GM23338 (cell line): ENCODE measurements at regions not wholly inside any gene's neighbourhood (a gene's known extent, or its start where the extent isn't known, plus 50 kb on each side); places are given as distances from the start of the nearest gene placed in this dataset.

Source experiments
- ATAC-seq: fragments of 200-7000 bp; cut with Tn5 transposase; 3 replicates; pipeline ENCODE4 v1.9.1; 2020
- DNase-seq: peaks from one replicate; pipeline ENCODE4 v3.0.0-alpha.2; 2015; ENCODE audit warnings: low spot score
- H2AFZ ChIP-seq: fragments of 200-600 bp; sonication (generic); 2 replicates; pipeline ENCODE4 v1.8.0; 2016; ENCODE audit warnings: antibody characterized with exemption, mild to moderate bottlenecking, moderate library complexity
- H3F3A ChIP-seq: fragments of 200-600 bp; sonication (generic); replicated peaks from 2 replicates; pipeline ENCODE4 v1.8.0; 2017; ENCODE audit warnings: antibody characterized with exemption, mixed run types, low read depth
- H3K27ac ChIP-seq: fragments of 200-600 bp; sonication (generic); 2 replicates; pipeline ENCODE4 v1.6.1; 2016; ENCODE audit warnings: low read depth
- H3K27me3 ChIP-seq: fragments of 200-600 bp; sonication (generic); 2 replicates; pipeline ENCODE4 v1.8.0; 2016; ENCODE audit warnings: mild to moderate bottlenecking, mixed run types, moderate library complexity; ENCODE audit not compliant: insufficient read depth
- H3K36me3 ChIP-seq: fragments of 200-600 bp; sonication (generic); 2 replicates; pipeline ENCODE4 v1.8.0; 2016; ENCODE audit warnings: mild to moderate bottlenecking; ENCODE audit not compliant: insufficient read depth
- H3K4me1 ChIP-seq: fragments of 200-600 bp; sonication (generic); 2 replicates; pipeline ENCODE4 v1.8.0; 2016; ENCODE audit warnings: mild to moderate bottlenecking, moderate library complexity; ENCODE audit not compliant: insufficient read depth
- H3K4me2 ChIP-seq: fragments of 200-600 bp; sonication (generic); 2 replicates; pipeline ENCODE4 v1.7.1; 2017; ENCODE audit warnings: mixed run types
- H3K4me3 ChIP-seq: fragments of 200-600 bp; sonication (generic); 2 replicates; pipeline ENCODE4 v1.6.1; 2016; ENCODE audit warnings: mixed run types
- H3K79me2 ChIP-seq: fragments of 200-600 bp; sonication (generic); replicated peaks from 2 replicates; pipeline ENCODE4 v1.8.0; 2017; ENCODE audit warnings: mild to moderate bottlenecking; ENCODE audit not compliant: insufficient read depth
- H3K9me2 ChIP-seq: fragments of 200-600 bp; sonication (generic); 2 replicates; pipeline ENCODE4 v1.8.0; 2017; ENCODE audit not compliant: insufficient read depth
- H4K20me1 ChIP-seq: fragments of 200-600 bp; sonication (generic); replicated peaks from 2 replicates; pipeline ENCODE4 v1.8.0; 2017; ENCODE audit warnings: mild to moderate bottlenecking; ENCODE audit not compliant: insufficient read depth
- H3K27ac Mint-ChIP-seq: 2 replicates; pipeline ENCODE4 v1.8.0; 2020; ENCODE audit warnings: inconsistent platforms, mild to moderate bottlenecking, moderate library complexity, mixed read lengths
- H3K27me3 Mint-ChIP-seq: 3 replicates; pipeline ENCODE4 v1.8.0; 2022; ENCODE audit warnings: low read depth, mild to moderate bottlenecking, moderate library complexity, mixed read lengths, inconsistent platforms; ENCODE audit not compliant: insufficient read depth, poor library complexity
- H3K36me3 Mint-ChIP-seq: 3 replicates; pipeline ENCODE4 v1.8.0; 2021; ENCODE audit warnings: low read depth, mild to moderate bottlenecking, inconsistent platforms, moderate library complexity, mixed read lengths
- H3K4me1 Mint-ChIP-seq: 3 replicates; pipeline ENCODE4 v1.8.0; 2020; ENCODE audit warnings: mild to moderate bottlenecking, inconsistent platforms, mixed read lengths
- H3K4me3 Mint-ChIP-seq: 3 replicates; pipeline ENCODE4 v1.8.0; 2021; ENCODE audit warnings: moderate library complexity, mild to moderate bottlenecking, inconsistent platforms, mixed read lengths
- H3K9me3 Mint-ChIP-seq: 3 replicates; pipeline ENCODE4 v1.8.0; 2020; ENCODE audit warnings: moderate library complexity, mild to moderate bottlenecking, inconsistent platforms, mixed read lengths
- POLR2AphosphoS5 ChIP-seq: IDR thresholded peaks from 2 replicates; pipeline ENCODE4 v1.6.1; 2016; ENCODE audit warnings: antibody characterized with exemption, low read depth
- REST ChIP-seq: IDR thresholded peaks from one replicate; pipeline ENCODE4 v1.6.1; 2018; ENCODE audit warnings: antibody characterized with exemption; ENCODE audit not compliant: unreplicated experiment
- ZNF114 ChIP-seq: fragments of 250-450 bp; sonication (Bioruptor Pico); IDR thresholded peaks from 2 replicates; pipeline ENCODE4 v1.5.0; 2020; ENCODE audit warnings: mild to moderate bottlenecking, moderate library complexity
- ZNF331 ChIP-seq: fragments of 250-450 bp; sonication (Bioruptor Pico); IDR thresholded peaks from 2 replicates; pipeline ENCODE4 v1.5.0; 2020; ENCODE audit warnings: low read depth, mild to moderate bottlenecking, moderate library complexity
- ZNF462 ChIP-seq: fragments of 250-450 bp; sonication (Bioruptor Pico); IDR thresholded peaks from 2 replicates; pipeline ENCODE4 v1.5.0; 2020; ENCODE audit warnings: mild to moderate bottlenecking, moderate library complexity

GRCh38 chr5:53253421-53253871, 143.9 kb upstream of the MOCS2 start:
- H3K27ac Mint-ChIP-seq: no peak overlapping the region

More at GRCh38 chr5:53253421-53253871, 143.9 kb upstream of the MOCS2 start:
- no peak overlapping the region for H3K4me3 ChIP-seq
- Mint-ChIP-seq H3K4me3 (no peak overlapping the region), H3K9me3 (no peaks in the 10 kb centered on the region), H3K36me3 (no peaks in the 10 kb centered on the region), H3K4me1 (no peaks in the 10 kb centered on the region), H3K27me3 (no peaks in the 10 kb centered on the region)
- no peaks in the 10 kb centered on the region for H4K20me1 ChIP-seq
- DNase-seq: no peak
- TF ChIP-seq REST (no peak), POLR2AphosphoS5 (no peak), ZNF462 (CRISPR knock-in tag) (no peak), ZNF114 (no peak), ZNF331 (no peak)
- H3K4me2 ChIP-seq: no peak overlapping the region
- no peaks in the 10 kb centered on the region for H3K36me3 ChIP-seq
- no peaks in the 10 kb centered on the region for H3K9me2 ChIP-seq
- H3K27ac ChIP-seq: no peak overlapping the region
- no peaks in the 10 kb centered on the region for H3K4me1 ChIP-seq
- ATAC-seq: no peak
- no peaks in the 10 kb centered on the region for H3K79me2 ChIP-seq
- H2AFZ ChIP-seq: no peak overlapping the region
- no peaks in the 10 kb centered on the region for H3K27me3 ChIP-seq
- no peaks in the 10 kb centered on the region for H3F3A ChIP-seq
